ENCODE measurements at regions not wholly inside any gene's neighbourhood (a gene's known extent, or its start where the extent isn't known, plus 50 kb on each side); places are given as distances from the start of the nearest gene placed in this dataset.

GRCh38 chr12:81956468-81956860 is 197.3 kb upstream of the PPFIA2 start:
- no peaks in the 10 kb centered on the region for H3K4me1 ChIP-seq (ENCODE audit: control insufficient read depth in 2 of 2, insufficient read depth in 2 of 2, low read length in 2 of 2)
- H3K36me3 ChIP-seq (replicated peaks in 1 of 2; ENCODE audit: control extremely low read depth in 1 of 2, control insufficient read depth in 1 of 2, extremely low read depth in 1 of 2, insufficient read depth in 2 of 2, low read length in 1 of 2): no peaks in the 10 kb centered on the region
- ChIA-PET CTCF (no interaction called here), POLR2A (no interaction called here)
- H3K9ac ChIP-seq (ENCODE audit: low read length): no peak overlapping the region
- no peak overlapping the region for H3K4me2 ChIP-seq (replicated peaks; ENCODE audit: low read depth, low read length, poor library complexity, severe bottlenecking)
- H3K9me3 ChIP-seq (ENCODE audit: control extremely low read depth in 1 of 3, control insufficient read depth in 2 of 3, insufficient read depth in 1 of 3, low read length in 2 of 3): no peaks in the 10 kb centered on the region
- no peaks in the 10 kb centered on the region for H3K9me3 Mint-ChIP-seq (ENCODE audit: insufficient read depth)
- no peaks in the 10 kb centered on the region for H3K79me2 ChIP-seq (ENCODE audit: control insufficient read depth, insufficient read depth, low read length)
- no peaks in the 10 kb centered on the region for H3K27me3 Mint-ChIP-seq
- H3K27ac Mint-ChIP-seq: no peak overlapping the region
- no peaks in the 10 kb centered on the region for H3K27me3 ChIP-seq (replicated peaks in 1 of 4; ENCODE audit: control extremely low read depth in 1 of 4, control insufficient read depth in 3 of 4, insufficient read depth in 4 of 4, low read length in 3 of 4)
- H3K4me3 ChIP-seq (ENCODE audit: control extremely low read depth in 1 of 5, extremely low read depth in 1 of 5, insufficient read depth in 1 of 5, low read depth in 2 of 5, low read length in 4 of 5): no peak overlapping the region
- no peaks in the 10 kb centered on the region for H3K4me1 Mint-ChIP-seq
- ATAC-seq (ENCODE audit: low read depth) (no peak), DNase-seq (no peak)
- H2AFZ ChIP-seq (ENCODE audit: insufficient read depth, low read depth, low read length, poor library complexity, severe bottlenecking): no peak overlapping the region
- 100% methylated on average over 1 of the region's 1 CpG for WGBS (ENCODE audit: insufficient coverage)
- H3K4me3 Mint-ChIP-seq: no peak overlapping the region
- intact Hi-C loops (cut with micrococcal nuclease): no loop called here
- TF ChIP-seq EZH2 (IDR thresholded peaks at IDR 0.05; ENCODE audit: borderline replicate concordance, insufficient read depth, low read depth, low read length, poor library complexity, severe bottlenecking) (no peak), CTCF (IDR thresholded peaks at IDR 0.05) (no peak)
- no peaks in the 10 kb centered on the region for H4K20me1 ChIP-seq (ENCODE audit: control insufficient read depth, insufficient read depth, low read length, poor library complexity, severe bottlenecking)
- H3K27ac ChIP-seq (ENCODE audit: low read length in 2 of 2): no peak overlapping the region

- H3K4me1 Mint-ChIP-seq: no peaks in the 10 kb centered on the region
- H3K4me2 ChIP-seq (replicated peaks; ENCODE audit: low read depth, low read length, poor library complexity, severe bottlenecking): no peak overlapping the region
- DNase-seq (no peak), ATAC-seq (ENCODE audit: low read depth) (no peak)
- intact Hi-C loops (cut with micrococcal nuclease): no loop called here
- no peaks in the 10 kb centered on the region for H3K27me3 Mint-ChIP-seq
- no peak overlapping the region for H3K27ac ChIP-seq (ENCODE audit: low read length in 2 of 2)
- H3K79me2 ChIP-seq (ENCODE audit: control insufficient read depth, insufficient read depth, low read length): no peaks in the 10 kb centered on the region
- H3K27ac Mint-ChIP-seq: no peak overlapping the region
- H4K20me1 ChIP-seq (ENCODE audit: control insufficient read depth, insufficient read depth, low read length, poor library complexity, severe bottlenecking): no peaks in the 10 kb centered on the region
- no peaks in the 10 kb centered on the region for H3K4me1 ChIP-seq (ENCODE audit: control insufficient read depth in 2 of 2, insufficient read depth in 2 of 2, low read length in 2 of 2)
- ChIA-PET CTCF (no interaction called here), POLR2A (no interaction called here)
- no peak overlapping the region for H3K9ac ChIP-seq (ENCODE audit: low read length)
- no peak overlapping the region for H3K4me3 ChIP-seq (ENCODE audit: control extremely low read depth in 1 of 5, extremely low read depth in 1 of 5, insufficient read depth in 1 of 5, low read depth in 2 of 5, low read length in 4 of 5)
- H2AFZ ChIP-seq (ENCODE audit: insufficient read depth, low read depth, low read length, poor library complexity, severe bottlenecking): no peak overlapping the region
- no peaks in the 10 kb centered on the region for H3K36me3 ChIP-seq (replicated peaks in 1 of 2; ENCODE audit: control extremely low read depth in 1 of 2, control insufficient read depth in 1 of 2, extremely low read depth in 1 of 2, insufficient read depth in 2 of 2, low read length in 1 of 2)
- no peaks in the 10 kb centered on the region for H3K9me3 Mint-ChIP-seq (ENCODE audit: insufficient read depth)
- no peaks in the 10 kb centered on the region for H3K27me3 ChIP-seq (replicated peaks in 1 of 4; ENCODE audit: control extremely low read depth in 1 of 4, control insufficient read depth in 3 of 4, insufficient read depth in 4 of 4, low read length in 3 of 4)
- no peak overlapping the region for H3K4me3 Mint-ChIP-seq
- H3K9me3 ChIP-seq (ENCODE audit: control extremely low read depth in 1 of 3, control insufficient read depth in 2 of 3, insufficient read depth in 1 of 3, low read length in 2 of 3): no peaks in the 10 kb centered on the region
- WGBS (ENCODE audit: insufficient coverage): 86% methylated on average over 1 of the region's 2 CpGs
- TF ChIP-seq CTCF (IDR thresholded peaks at IDR 0.05): no peak
- TF ChIP-seq EZH2 (IDR thresholded peaks at IDR 0.05; ENCODE audit: borderline replicate concordance, insufficient read depth, low read depth, low read length, poor library complexity, severe bottlenecking): no peak
These were observed 194.4 kb upstream of the PPFIA2 start for GRCh38 chr12:81953541-81953940.
